ENCODE measurements at regions not wholly inside any gene's neighbourhood (a gene's known extent, or its start where the extent isn't known, plus 50 kb on each side); places are given as distances from the start of the nearest gene placed in this dataset.

GRCh38 chr2:226121046-226121738 lies 678.4 kb downstream of the IRS1 start:
- H3K9me2 ChIP-seq (replicated peaks; ENCODE audit: insufficient read depth): no peaks in the 10 kb centered on the region
- H4K20me1 ChIP-seq (ENCODE audit: insufficient read depth, poor library complexity, severe bottlenecking): no peaks in the 10 kb centered on the region
- no peak overlapping the region for H2AFZ ChIP-seq
- H3K4me1 ChIP-seq (ENCODE audit: insufficient read depth): peaks cover 20% of the 10 kb centered on the region
- no peak overlapping the region for H3K4me2 ChIP-seq
- no peaks in the 10 kb centered on the region for H3K27me3 ChIP-seq
- no peak overlapping the region for H3K27ac ChIP-seq
- H3K9me3 ChIP-seq (ENCODE audit: low read depth): no peaks in the 10 kb centered on the region
- TF ChIP-seq EZH2 (IDR thresholded peaks at IDR 0.05; ENCODE audit: borderline replicate concordance): no peak
- no peak for TF ChIP-seq CTCF (IDR thresholded peaks at IDR 0.05; ENCODE audit: poor library complexity)
- TF ChIP-seq EZH2phosphoT487 (IDR thresholded peaks at IDR 0.05; ENCODE audit: low read depth, severe bottlenecking, unreplicated experiment): no peak
- no peak for DNase-seq (ENCODE audit: low spot score)
- no peak overlapping the region for H3K4me3 ChIP-seq
- 59% methylated on average over 4 of the region's 4 CpGs for WGBS (ENCODE audit: low lambda C conversion rate, missing lambda C conversion rate)
- no peaks in the 10 kb centered on the region for H3K79me2 ChIP-seq
- no peaks in the 10 kb centered on the region for H3K36me3 ChIP-seq (replicated peaks; ENCODE audit: insufficient read depth, low read depth)

GRCh38 chr2:226118471-226119429 lies 680.9 kb downstream of the IRS1 start:
- Histone ChIP-seq H3K27ac (peak overlapping the region; percentile 42), H4K20me1 (ENCODE audit: insufficient read depth, poor library complexity, severe bottlenecking) (no peaks in the 10 kb centered on the region), H3K9me2 (replicated peaks; ENCODE audit: insufficient read depth) (no peaks in the 10 kb centered on the region), H2AFZ (peak overlapping the region; percentile 8), H3K4me3 (no peak overlapping the region), H3K79me2 (no peaks in the 10 kb centered on the region), H3K27me3 (no peaks in the 10 kb centered on the region), H3K36me3 (replicated peaks; ENCODE audit: insufficient read depth, low read depth) (no peaks in the 10 kb centered on the region), H3K9me3 (ENCODE audit: low read depth) (no peaks in the 10 kb centered on the region), H3K4me1 (ENCODE audit: insufficient read depth) (peaks cover 19% of the 10 kb centered on the region), H3K4me2 (peak overlapping the region; percentile 56)
- WGBS (ENCODE audit: low lambda C conversion rate, missing lambda C conversion rate): 53% methylated on average over 10 of the region's 10 CpGs
- peak; percentile 40 for DNase-seq (ENCODE audit: low spot score)
- TF ChIP-seq EZH2 (IDR thresholded peaks at IDR 0.05; ENCODE audit: borderline replicate concordance): no peak
- TF ChIP-seq EZH2phosphoT487 (IDR thresholded peaks at IDR 0.05; ENCODE audit: low read depth, severe bottlenecking, unreplicated experiment): no peak
- TF ChIP-seq CTCF (IDR thresholded peaks at IDR 0.05; ENCODE audit: poor library complexity): no peak

GRCh38 chr2:226117510-226118065 lies 682.0 kb downstream of the IRS1 start:
- TF ChIP-seq EZH2phosphoT487 (IDR thresholded peaks at IDR 0.05; ENCODE audit: low read depth, severe bottlenecking, unreplicated experiment): no peak
- no peak for TF ChIP-seq EZH2 (IDR thresholded peaks at IDR 0.05; ENCODE audit: borderline replicate concordance)
- no peak for TF ChIP-seq CTCF (IDR thresholded peaks at IDR 0.05; ENCODE audit: poor library complexity)
- H3K9me3 ChIP-seq (ENCODE audit: low read depth): no peaks in the 10 kb centered on the region
- H3K9me2 ChIP-seq (replicated peaks; ENCODE audit: insufficient read depth): no peaks in the 10 kb centered on the region
- no peaks in the 10 kb centered on the region for H3K27me3 ChIP-seq
- no peaks in the 10 kb centered on the region for H4K20me1 ChIP-seq (ENCODE audit: insufficient read depth, poor library complexity, severe bottlenecking)
- H3K4me2 ChIP-seq: no peak overlapping the region
- H3K36me3 ChIP-seq (replicated peaks; ENCODE audit: insufficient read depth, low read depth): no peaks in the 10 kb centered on the region
- no peak overlapping the region for H3K4me3 ChIP-seq
- H3K4me1 ChIP-seq (ENCODE audit: insufficient read depth): peaks cover 19% of the 10 kb centered on the region
- 43% methylated on average over 3 of the region's 3 CpGs for WGBS (ENCODE audit: low lambda C conversion rate, missing lambda C conversion rate)
- no peak for DNase-seq (ENCODE audit: low spot score)
- no peaks in the 10 kb centered on the region for H3K79me2 ChIP-seq
- peak overlapping the region; percentile 42 for H3K27ac ChIP-seq
- no peak overlapping the region for H2AFZ ChIP-seq

Data from hepatocyte (in vitro differentiated cells).